HepG2 (cell line): ENCODE measurements at regions not wholly inside any gene's neighbourhood (a gene's known extent, or its start where the extent isn't known, plus 50 kb on each side); places are given as distances from the start of the nearest gene placed in this dataset.

Source experiments
- ATAC-seq: fragments of 200-7000 bp; cut with Tn5 transposase; 3 replicates; pipeline ENCODE4 v1.9.1; 2020; ENCODE audit warnings: mild to moderate bottlenecking, moderate library complexity
- BruUV-seq: library from RNA; stranded (reverse); fragments of 400-500 nt; replicated peaks from 2 replicates; lab custom pipeline; 2021; lab: Mats Ljungman, UMichigan
- CTCF ChIA-PET: fragments of 300-600 bp; formaldehyde crosslinking; extraction: SDS; loops from one replicate; lab custom pipeline; 2021; ENCODE audit warnings: low total read pairs, inconsistent platforms, low intra/inter-chr PET ratio; lab: Yijun Ruan, JAX
- POLR2A ChIA-PET: fragments of 350-600 bp; sonication (Branson Sonifier 250); formaldehyde crosslinking; loops from one replicate; lab custom pipeline; 2020; ENCODE audit warnings: antibody characterized with exemption, inconsistent platforms; lab: Yijun Ruan, JAX
- DNase-seq: peaks from one replicate; pipeline ENCODE4 v3.0.0-alpha.2; 2015; ENCODE audit warnings: low spot score
- FAIRE-seq: peaks from 3 replicates; lab custom pipeline; 2011; peaks lifted over from hg19 to GRCh38; lab: Jason Lieb, UNC
- H2AFZ ChIP-seq: one replicate; pipeline ENCODE4 v1.6.1; 2011; ENCODE audit warnings: low read length, inconsistent platforms
- H3K27ac ChIP-seq: fragments of 300-600 bp; 3 replicates; pipeline ENCODE4 v1.8.0; 2011; ENCODE audit warnings: mixed run types, mild to moderate bottlenecking, mixed read lengths, low read length, inconsistent platforms; ENCODE audit not compliant: insufficient read depth; ENCODE audit errors: extremely low read length
- H3K27me3 ChIP-seq, 2 experiments: fragments of 200-600 bp in 1 of 2; 2 replicates in 1 of 2; 3 replicates in 1 of 2; pipeline versions ENCODE4 v1.6.0 to v1.8.0; 2011; ENCODE audit warnings: low read length in 2 of 2, mild to moderate bottlenecking in 2 of 2, moderate library complexity in 2 of 2, inconsistent platforms in 1 of 2; ENCODE audit not compliant: insufficient read depth in 2 of 2, control insufficient read depth in 1 of 2
- H3K36me3 ChIP-seq, 2 experiments: fragments of 200-600 bp in 1 of 2; replicated peaks in 1 of 2; 2 replicates in 1 of 2; 3 replicates in 1 of 2; pipeline versions ENCODE4 v1.5.1 to v1.8.0; 2011; ENCODE audit warnings: low read length in 2 of 2, inconsistent platforms in 1 of 2; ENCODE audit not compliant: insufficient read depth in 2 of 2, control insufficient read depth in 1 of 2
- H3K4me1 ChIP-seq: 2 replicates; pipeline ENCODE4 v1.5.1; 2012; ENCODE audit warnings: low read length, inconsistent platforms; ENCODE audit not compliant: insufficient read depth
- H3K4me2 ChIP-seq: 2 replicates; pipeline ENCODE4 v1.6.0; 2011; ENCODE audit warnings: low read depth, low read length, inconsistent platforms
- H3K4me3 ChIP-seq, 3 experiments: fragments of 200-600 bp in 1 of 3; sonication (generic), shearing (Covaris generic) in 1 of 3; replicated peaks in 1 of 3; 2 replicates each; pipeline ENCODE4 v1.5.1; 2011 to 2016; ENCODE audit warnings: low read length in 3 of 3, inconsistent platforms in 2 of 3, low read depth in 2 of 3, mild to moderate bottlenecking in 2 of 3, control low read depth in 1 of 3, mixed read lengths in 1 of 3; ENCODE audit not compliant: insufficient read depth in 1 of 3
- H3K79me2 ChIP-seq: one replicate; pipeline ENCODE4 v1.6.1; 2011; ENCODE audit warnings: low read length, inconsistent platforms; ENCODE audit not compliant: insufficient read depth
- H3K9ac ChIP-seq: 2 replicates; pipeline ENCODE4 v1.6.0; 2011; ENCODE audit warnings: mild to moderate bottlenecking, low read depth, low read length, inconsistent platforms; ENCODE audit not compliant: insufficient read depth
- H3K9me3 ChIP-seq: 2 replicates; pipeline ENCODE4 v1.5.1; 2012; ENCODE audit warnings: mild to moderate bottlenecking, low read length
- H4K20me1 ChIP-seq: 2 replicates; pipeline ENCODE4 v1.6.0; 2011; ENCODE audit warnings: inconsistent platforms, mild to moderate bottlenecking, low read length, moderate library complexity; ENCODE audit not compliant: insufficient read depth
- FOXP1 ChIP-seq, 2 experiments: fragments of 450-650 bp in 1 of 2; IDR thresholded peaks; 2 replicates each; pipeline ENCODE4 v1.6.1; 2017 to 2018; ENCODE audit warnings: antibody characterized with exemption in 1 of 2
- GATAD1 ChIP-seq: IDR thresholded peaks from 2 replicates; pipeline ENCODE4 v1.6.1; 2016; ENCODE audit warnings: missing genetic modification reagents, missing compliant biosample characterization
- ZNF263 ChIP-seq: sonication (generic); formaldehyde crosslinking; IDR thresholded peaks from 2 replicates; pipeline ENCODE4 v1.4.0; 2020; ENCODE audit warnings: missing genetic modification reagents
- ZNF280D ChIP-seq: sonication (generic); formaldehyde crosslinking; IDR thresholded peaks from 2 replicates; pipeline ENCODE4 v1.5.1; 2020; ENCODE audit warnings: mild to moderate bottlenecking, missing genetic modification reagents
- ZNF318 ChIP-seq: sonication (generic); formaldehyde crosslinking; IDR thresholded peaks from 2 replicates; pipeline ENCODE4 v1.4.0; 2020; ENCODE audit warnings: mild to moderate bottlenecking, missing genetic modification reagents
- ZNF558 ChIP-seq: sonication (generic); formaldehyde crosslinking; IDR thresholded peaks from 2 replicates; pipeline ENCODE4 v1.9.0; 2022; ENCODE audit warnings: mild to moderate bottlenecking, missing genetic modification reagents, borderline replicate concordance
- ZNF597 ChIP-seq: sonication (generic); formaldehyde crosslinking; IDR thresholded peaks from 2 replicates; pipeline ENCODE4 v1.5.0; 2020; ENCODE audit warnings: missing genetic modification reagents
- ZZZ3 ChIP-seq: sonication (generic); formaldehyde crosslinking; IDR thresholded peaks from 2 replicates; pipeline ENCODE4 v1.4.0; 2020; ENCODE audit warnings: missing genetic modification reagents, mild to moderate bottlenecking, borderline replicate concordance
- WGBS: methylation state at CpG from one replicate; pipeline ENCODE4 v1.1.6; 2017; ENCODE audit warnings: low lambda C conversion rate; 5-methylcytosine and 5-hydroxymethylcytosine counted together
- in situ Hi-C: cut with HindIII; loops from 2 replicates; pipeline ENCODE4 v1.10.0; 2017; ENCODE audit warnings: low pct_unique_long_range_greater_than_20kb; ENCODE audit not compliant: extremely low pct_ligation_motif_present
- intact Hi-C: fragments of 100-400 bp; cut with micrococcal nuclease; formaldehyde crosslinking; loops from one replicate; pipeline ENCODE4 v1.10.0; 2022; ENCODE audit not compliant: unreplicated experiment

GRCh38 chr1:114290341-114290740 is 136.7 kb upstream of the SYT6 start (continued):
- TF ChIP-seq ZNF280D (CRISPR knock-in tag) (no peak), GATAD1 (CRISPR knock-in tag) (no peak), ZNF597 (CRISPR knock-in tag) (no peak), ZNF558 (CRISPR knock-in tag) (no peak), ZNF263 (CRISPR knock-in tag) (no peak)

GRCh38 chr1:114289824-114290223 is 136.2 kb upstream of the SYT6 start:
- no peak overlapping the region for H3K27ac ChIP-seq
- ChIA-PET CTCF (no interaction called here), POLR2A (no interaction called here)
- TF ChIP-seq ZNF318 (CRISPR knock-in tag) = no peak
- TF ChIP-seq ZZZ3 (CRISPR knock-in tag) = no peak
- TF ChIP-seq FOXP1 (IDR thresholded peaks at IDR 0.05) = no peak
- no peak for TF ChIP-seq FOXP1 (CRISPR knock-in tag; IDR thresholded peaks at IDR 0.05)
- no peak for DNase-seq
- no peak overlapping the region for H2AFZ ChIP-seq
- H3K79me2 ChIP-seq = no peaks in the 10 kb centered on the region
- peaks cover 0 to 16% of the 10 kb centered on the region in 2 experiments; a peak in 1 of 5 replicates for H3K27me3 ChIP-seq
- intact Hi-C loops = loop anchor here (10.0 kb wide), 1 partner anchor 455 kb away; no protein-coding TSS in a partner anchor
- no peak overlapping the region for H3K9ac ChIP-seq
- no peak overlapping the region for H3K4me2 ChIP-seq
- H3K9me3 ChIP-seq = no peaks in the 10 kb centered on the region
- no peak for FAIRE-seq
- no peaks in the 10 kb centered on the region for H4K20me1 ChIP-seq
- WGBS = 21% methylated on average over 8 of the region's 8 CpGs
- no TSS peak for BruUV-seq
- in situ Hi-C loops = loop anchor here (25.0 kb wide), 1 partner anchor 453 kb away; no protein-coding TSS in a partner anchor
- no peaks in the 10 kb centered on the region for H3K4me1 ChIP-seq
- no peak for ATAC-seq
- H3K4me3 ChIP-seq = no peak overlapping the region
- no peaks in the 10 kb centered on the region for H3K36me3 ChIP-seq
